NCI-H82 (cell line): ENCODE measurements at regions not wholly inside any gene's neighbourhood (a gene's known extent, or its start where the extent isn't known, plus 50 kb on each side); places are given as distances from the start of the nearest gene placed in this dataset.
"Not testable (repeated sequence)": the region's sequence is repeated elsewhere in the genome, so short reads cannot be mapped to it uniquely, and the experiment has no call there.

Experiments used
- DNase-seq: peaks from one replicate; lab custom pipeline; 2025; lab: John Stamatoyannopoulos, UW

DNA sequence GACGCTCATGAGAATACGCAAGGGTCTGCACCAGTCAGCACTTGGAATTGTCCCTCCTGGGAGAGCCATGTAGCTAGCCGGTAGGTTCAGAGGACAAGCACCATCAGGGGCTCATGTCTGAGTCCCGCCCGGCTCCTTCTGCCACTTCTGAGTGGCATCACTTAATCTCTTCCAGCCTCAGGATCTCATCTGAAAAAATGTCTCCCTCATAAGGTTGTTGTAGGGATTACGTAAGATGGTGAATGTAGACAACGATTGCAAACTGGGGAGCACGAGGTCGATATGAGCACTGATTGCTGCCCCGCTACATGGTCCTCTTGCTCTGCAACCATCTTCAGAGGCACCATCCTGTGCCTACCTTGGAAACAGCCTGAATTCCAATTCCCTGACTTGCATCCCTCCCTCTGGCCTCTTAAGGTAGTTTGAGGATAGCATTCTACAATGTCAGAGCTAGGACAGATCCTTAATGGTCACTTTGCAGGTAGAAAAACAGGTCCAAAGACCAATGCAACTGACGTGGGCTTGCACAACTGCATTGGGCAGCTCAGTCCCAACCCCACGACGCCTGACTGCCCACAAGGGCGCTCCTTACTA lies 115.8 kb upstream of the TMEM45B start:
- DNase-seq: no peak

DNA sequence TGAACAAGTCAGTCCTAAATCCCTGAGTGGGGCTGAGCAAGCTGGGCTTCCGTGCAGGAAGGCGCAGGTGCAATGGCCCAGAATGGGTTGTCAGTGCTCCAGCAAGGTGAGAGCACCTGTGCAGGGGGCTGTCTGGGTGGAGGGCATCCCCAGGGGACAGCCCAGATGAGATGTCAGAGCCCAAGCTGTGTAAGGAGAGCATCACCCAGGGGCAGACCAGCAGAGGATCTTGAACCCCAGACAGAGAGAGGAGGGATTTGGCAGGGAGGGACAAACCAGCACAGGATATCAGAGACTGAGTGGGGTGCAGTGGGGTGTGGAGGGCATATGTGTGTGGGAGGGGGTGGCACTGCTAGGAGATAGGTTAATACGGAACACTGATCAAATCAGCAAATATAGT lies 114.9 kb upstream of the TMEM45B start:
- DNase-seq: no peak

DNA sequence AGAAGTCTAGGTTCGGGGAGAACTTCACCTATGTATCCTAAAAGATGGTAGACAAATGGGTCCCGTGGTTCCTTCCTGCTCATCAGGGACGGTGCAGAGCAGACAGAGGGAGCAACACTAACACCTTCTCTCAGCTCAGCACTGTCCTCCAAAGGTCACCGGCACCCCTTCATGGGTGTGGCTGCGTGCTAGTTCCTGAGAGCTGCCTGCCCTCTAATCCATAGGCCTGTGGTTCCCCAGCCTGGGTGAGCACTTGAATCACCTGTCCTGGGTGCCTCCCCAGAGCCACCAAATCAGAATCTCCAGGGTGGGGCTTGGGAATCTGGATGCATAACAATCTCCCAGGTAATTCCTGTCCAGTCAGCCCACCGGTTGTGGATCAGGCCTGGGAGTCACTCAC lies 113.9 kb upstream of the TMEM45B start:
- DNase-seq: no peak

DNA sequence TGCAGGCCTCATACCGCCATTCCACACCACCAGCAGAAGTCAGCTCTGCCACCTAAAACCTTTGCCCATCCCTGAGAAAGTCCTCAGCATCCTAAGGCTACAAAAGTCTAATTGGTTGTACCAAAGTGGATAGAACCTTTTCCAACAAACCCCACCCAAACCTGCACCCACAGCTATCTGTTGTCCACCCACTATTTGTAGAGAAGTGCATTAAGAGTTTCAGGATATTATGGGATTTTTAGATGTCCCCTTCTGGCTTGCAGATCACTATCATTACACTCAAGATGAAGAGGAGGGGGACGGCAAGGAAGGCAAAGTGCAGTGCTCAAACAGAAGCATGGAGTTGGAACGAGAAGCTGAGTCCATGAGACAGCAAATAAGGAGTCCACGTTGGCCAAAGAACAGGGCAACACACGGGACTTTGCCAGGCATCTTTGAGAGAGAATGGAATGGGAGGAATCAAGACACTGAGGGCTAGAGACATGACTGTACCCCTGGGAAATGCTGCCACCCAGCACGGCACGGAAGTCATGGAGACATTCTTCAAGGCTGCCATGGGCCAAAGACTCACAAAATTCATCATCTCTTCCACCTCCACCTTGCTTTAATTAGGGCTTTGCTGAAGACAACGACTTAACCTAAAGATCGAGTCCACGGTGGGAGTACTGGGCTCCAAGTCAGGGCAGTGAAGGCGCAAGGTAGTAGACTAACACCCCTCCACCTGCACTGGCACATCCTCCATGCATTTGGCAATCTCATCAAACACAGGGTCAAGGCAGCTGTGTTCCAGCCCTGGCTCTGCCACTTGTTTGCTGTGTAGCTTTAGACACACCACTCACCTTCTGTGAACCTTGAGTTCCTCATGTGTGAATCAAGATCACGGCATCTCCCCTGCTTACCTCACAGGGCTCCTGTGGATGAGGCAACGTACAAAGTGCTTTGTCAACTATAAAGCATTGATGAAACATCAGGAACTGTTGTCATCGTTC lies 112.9 kb upstream of the TMEM45B start:
- no peak for DNase-seq

DNA sequence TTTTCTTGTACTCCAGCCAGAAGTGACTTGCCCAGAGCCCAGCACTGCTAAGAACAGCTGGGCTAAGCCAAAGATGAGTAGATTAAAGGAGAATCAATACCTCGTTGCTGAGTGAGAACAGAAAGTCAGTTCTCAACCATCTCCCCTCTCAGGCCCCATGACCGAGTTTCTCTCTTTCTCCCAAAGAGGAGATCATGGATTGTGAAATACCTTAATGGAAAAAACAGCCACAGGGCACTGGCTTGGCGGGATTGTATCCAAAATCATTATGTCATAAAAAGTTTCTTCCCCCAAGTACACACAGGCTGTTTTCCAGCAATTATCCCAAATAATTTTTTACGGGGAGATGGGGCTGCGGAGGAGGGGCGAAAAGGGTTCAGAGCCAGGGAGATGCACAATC lies 111.8 kb upstream of the TMEM45B start:
- DNase-seq: no peak

DNA sequence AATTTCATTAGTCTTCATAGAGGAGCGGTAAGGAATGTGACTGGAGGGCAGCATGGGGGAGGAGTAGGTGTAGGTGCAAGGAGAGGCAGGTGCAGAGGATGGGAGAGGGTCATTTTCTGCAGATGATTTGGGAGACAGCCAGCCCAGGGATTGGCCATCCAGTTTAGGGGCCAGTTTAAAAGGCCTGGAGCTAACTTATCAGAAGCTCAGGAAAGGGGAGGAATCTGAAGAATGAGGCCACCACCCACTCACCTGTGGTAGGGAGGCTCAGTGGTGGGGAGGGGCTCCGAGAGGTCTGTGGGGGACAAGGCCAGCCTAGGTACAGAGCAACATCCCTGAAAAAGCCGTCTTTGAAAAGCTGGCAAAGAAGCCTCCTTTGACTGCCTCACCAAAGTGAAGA lies 110.8 kb upstream of the TMEM45B start:
- no peak for DNase-seq

DNA sequence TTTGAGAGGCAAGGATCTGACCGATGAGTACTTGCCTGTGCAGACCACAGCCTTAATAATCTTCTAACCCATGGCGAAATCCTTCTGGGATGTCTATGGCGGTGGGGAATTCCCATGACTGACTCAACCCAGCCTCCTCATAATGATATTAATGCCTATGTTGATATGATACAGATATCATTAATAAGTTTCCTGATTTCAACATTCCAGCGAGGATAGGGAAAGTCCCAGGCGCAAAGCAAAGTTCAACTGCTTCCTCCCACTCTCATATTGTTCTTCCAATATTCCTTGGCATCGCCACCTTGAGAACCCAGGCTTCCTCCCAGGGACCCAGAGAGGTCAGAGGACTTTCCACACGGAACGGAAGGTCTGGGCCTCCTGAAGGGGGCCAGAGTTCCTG lies 110.3 kb upstream of the TMEM45B start:
- DNase-seq: no peak

DNA sequence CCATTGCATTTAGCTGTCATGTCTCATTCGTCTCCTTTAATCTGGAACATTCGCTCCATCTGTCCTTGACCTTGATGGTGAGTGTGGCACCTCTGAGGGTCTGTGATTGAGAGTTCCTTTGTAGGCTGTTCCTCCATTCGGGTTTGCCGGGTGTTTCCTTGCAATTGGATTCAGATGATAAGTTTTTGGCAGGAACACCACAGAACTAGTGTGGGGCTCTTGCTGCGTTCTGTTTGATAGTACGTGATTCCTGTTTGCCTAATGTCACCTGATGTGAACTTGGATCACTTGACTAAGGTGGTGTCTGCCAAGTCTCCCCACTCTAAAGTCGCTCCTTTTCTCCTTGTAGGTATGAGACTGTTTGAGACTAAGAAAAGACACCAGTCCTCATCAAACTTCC lies 109.7 kb upstream of the TMEM45B start:
- DNase-seq: no peak

DNA sequence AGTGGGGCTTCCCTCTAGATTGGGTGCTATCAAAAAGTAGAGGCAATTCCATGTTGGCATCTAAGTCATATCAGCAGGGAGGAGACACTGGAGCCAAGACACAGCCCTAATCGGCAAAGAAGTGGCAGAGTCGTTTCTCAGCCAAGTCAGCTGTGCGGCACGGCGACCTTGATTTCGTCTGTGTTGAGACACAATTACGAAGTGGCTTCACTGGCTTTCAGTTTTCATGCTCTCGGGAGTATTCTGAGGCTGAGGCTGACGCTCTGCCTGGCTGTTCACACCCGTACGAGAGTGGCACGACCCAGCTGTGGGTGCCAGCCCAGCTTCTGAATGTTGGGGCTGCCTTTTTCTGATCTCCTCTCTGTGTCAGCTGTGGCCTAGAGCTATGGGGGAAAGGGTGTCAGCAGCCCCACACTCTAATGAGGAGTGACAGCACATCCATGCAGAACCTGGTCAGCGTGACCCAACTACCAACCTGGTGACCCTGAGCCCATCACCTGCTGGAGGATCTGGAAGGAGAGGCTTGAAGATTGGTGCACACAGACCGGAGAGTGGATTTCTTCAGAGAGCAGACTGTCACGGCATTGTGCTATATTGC lies 105.7 kb upstream of the TMEM45B start:
- DNase-seq: no peak

DNA sequence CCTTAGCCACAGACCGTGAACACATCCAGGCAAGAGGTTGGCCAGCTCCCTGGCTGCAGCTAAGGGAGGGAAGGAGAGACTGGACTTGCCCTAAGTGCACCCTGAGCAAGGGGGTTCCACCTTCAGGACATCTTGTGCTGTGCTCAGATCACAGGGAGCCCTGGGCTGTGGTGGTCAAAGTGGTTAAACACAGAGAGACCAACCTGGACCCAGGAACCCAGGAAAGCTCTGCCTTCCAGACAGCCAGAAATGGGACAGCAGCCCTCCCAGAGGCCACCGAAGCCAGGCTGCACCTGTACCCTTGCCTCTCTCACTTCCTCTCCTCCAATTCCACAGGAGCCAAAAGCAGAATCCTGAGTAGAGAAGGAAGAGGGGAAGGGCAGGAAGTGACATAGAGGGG lies 105.2 kb upstream of the TMEM45B start:
- no peak for DNase-seq

DNA sequence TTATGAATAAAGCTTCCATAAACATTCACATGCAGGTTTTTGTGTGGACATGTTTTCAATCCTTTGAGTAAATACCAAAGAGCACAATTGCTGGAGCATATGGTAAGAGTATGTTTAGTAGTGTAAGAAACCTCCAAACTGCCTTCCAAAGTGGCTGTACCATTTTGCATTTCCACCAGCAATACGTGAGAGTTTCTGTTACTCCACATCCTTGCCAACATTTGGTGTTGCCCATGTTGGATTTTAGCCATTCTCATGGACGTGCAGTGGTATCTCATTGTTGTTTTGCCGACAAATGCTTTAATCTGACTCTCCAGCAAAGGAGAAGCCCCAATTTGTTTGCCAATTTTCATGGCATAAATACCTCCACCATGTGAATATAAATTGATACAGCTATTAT lies 103.9 kb upstream of the TMEM45B start:
- no peak for DNase-seq

DNA sequence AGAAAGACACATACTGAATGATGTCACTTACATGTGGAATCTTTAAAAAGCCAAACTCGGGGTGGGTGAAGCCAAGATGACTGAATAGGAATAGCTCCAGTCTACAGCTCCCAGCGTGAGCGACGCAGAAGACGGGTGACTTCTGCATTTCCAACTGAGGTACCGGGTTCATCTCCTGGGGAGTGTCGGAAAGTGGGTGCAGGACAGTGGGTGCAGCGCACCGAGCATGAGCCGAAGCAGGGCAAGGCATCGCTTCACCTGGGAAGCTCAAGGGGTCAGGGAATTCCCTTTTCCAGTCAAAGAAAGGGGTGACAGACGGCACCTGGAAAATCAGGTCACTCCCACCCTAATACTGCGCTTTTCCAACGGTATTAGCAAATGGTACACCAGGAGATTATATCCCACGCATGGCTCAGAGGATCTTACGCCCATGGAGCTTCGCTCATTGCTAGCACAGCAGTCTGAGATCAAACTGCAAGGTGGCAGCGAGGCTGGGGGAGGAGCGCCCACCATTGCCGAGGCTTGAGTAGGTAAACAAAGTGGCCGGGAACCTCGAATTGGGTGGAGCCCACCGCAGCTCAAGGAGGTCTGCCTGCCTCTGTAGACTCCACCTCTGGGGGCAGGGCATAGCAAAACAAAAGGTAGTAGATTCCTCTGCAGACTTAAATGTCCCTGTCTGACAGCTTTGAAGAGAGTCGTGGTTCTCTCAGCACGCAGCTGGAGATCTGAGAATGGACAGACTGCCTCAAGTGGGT lies 103.0 kb upstream of the TMEM45B start:
- not testable (repeated sequence) for DNase-seq

DNA sequence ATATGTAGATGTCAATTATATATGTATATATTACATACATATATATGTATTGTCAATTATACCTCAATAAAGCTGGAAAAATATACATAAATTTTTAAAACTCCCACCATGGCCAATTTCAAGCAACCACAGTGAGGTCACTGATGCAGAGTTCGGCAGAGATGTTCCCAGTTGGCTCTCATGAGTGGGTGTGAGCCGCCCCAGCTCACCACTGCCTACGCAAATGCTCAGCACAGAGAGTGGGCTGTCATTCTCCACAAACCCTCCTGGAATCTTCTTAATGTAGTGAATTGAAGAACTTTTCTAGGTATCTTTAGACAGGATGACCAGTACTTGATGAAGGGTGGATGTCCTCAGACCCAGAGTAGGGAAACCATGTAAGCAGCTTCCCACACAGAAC lies 96.6 kb upstream of the TMEM45B start:
- no peak for DNase-seq

DNA sequence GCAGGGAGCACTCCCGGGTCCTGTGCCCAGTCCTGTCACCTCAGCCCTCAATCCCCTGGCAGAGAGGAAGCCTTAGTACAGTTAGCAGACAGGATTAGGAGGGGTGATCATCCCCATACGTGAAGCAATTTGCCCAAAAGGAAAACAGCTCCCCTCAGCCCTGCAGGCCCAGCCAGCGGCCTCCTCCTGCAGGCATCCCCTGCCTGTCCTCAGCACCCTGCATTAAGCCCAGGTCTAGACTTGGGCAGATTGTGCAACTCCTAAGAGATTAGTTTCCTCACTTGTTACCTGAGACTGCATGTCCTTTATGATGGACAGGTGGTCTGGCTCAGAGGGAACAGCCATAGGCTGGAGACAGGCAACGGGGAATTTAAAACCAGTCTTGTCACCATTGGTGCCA lies 95.5 kb upstream of the TMEM45B start:
- no peak for DNase-seq

DNA sequence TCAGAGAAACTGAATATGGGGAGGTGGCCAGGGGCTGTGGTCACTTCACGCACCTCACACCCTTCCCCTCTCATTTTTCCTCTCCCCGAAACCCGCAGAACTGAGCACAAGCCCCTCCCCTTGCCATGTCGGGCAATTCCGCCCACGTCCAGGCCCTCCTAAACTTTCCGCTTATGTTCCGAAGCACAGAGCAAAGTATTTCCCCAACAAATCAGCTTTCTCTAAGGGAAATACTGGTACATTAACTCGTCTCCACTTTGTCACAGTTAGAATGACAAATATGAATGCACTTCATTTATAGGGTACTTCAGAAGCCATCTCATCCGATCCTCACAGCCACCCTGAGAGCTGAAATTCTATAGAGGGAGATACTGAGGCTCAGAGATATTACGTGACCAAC lies 94.7 kb upstream of the TMEM45B start:
- DNase-seq: no peak

DNA sequence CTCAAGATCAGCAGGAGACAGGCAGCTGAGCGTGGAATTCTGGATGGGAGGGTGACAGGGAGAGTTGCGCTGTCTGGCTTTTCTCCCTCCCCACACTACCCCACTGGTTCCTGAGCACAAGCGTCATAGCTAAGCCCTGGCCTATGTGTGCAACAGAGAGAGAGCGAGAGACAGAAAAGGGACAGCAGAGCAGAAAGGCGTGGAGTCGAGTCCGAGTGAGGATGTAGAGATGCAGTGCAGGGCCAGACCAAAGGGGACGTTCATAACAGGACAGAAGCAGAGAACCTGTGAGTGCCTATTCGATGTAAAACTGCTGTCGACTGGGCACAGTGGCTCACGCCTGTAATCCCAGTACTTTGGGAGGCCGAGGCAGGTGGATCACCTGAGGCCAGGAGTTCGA lies 94.0 kb upstream of the TMEM45B start:
- no peak for DNase-seq

DNA sequence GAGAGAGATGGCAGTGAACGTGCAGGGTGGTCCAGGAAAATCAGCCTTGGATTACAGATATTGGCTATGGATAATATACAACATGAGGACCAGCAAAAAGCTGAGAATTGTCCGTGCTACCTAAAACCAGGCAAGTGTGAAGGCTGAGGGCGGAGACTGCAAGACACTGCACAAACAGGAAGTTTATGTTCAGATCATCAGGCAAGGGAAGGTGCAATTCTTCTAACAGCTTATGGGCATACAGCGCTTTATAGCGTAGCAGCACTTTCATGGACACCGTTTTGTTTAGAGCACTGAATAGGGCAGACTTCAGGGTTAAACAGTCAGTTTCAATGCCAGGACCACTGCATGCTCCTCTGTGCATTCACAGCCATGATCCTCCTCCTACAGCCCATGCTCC lies 93.1 kb upstream of the TMEM45B start:
- no peak for DNase-seq

DNA sequence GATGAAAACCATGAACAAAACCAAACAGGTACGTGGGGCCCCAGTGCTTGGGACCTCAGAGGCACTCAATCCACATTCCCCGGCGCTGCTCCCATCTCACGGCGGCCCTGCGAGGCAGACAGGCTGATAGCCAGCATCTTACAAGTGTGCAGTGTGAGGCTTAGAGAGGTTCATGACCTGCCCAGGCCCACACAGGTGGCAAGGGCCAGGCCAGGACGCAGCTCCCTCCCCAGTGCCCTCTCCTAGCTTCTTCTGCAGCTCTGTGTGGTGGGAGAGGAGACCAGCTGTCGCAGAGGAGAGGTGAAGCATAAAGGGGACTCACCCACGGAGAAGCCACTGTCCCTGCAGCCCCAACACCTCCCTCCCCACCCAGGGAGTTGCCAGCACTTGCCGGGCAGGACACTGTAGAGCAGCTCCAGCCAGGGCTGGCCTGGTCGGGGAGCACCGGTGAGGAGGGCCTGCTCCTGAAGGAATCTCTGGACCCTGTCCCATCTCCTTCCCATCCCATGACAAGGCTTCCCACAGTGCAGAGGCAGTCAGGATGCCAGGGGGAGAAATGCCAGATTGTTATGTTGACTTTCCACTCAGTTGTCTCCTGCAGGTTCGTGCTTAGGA lies 92.4 kb upstream of the TMEM45B start:
- DNase-seq: no peak

DNA sequence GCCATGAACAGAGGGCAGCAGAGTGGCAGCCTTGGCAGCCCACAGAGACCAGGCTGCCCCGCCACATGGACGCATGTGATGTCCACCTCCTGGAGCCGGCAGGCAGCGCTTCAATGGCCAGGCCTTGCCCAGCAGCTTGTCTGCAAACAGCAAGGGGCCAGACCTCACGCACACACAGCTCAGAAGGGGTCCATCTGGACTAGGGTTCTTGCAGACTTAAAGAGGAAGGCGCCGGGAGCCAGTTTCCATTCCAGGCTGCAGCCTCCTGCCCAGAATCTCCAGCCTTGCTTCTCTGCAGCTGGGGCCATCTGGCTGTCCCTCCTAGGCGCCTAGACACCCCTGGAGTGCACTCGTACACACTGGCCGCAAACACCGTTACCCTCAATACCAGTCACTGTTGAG lies 91.9 kb upstream of the TMEM45B start:
- DNase-seq: no peak

DNA sequence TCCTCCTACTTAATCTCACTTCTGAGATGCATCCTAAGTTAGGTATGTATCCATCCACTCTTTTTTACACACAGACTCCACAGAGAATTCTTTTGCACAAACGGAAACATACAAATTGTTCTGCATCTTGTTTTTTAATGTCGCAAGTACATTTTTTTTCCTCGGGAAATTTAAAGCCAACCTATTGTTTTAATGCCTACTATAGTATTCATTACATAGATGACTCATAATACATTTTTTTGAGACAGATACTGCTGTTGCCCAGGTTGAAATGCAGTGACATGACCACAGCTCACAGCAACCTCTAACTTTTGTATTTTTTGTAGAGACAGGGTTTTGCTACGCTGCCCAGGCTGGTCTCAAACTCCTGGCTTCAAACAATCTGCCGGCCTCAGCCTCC lies 90.8 kb upstream of the TMEM45B start:
- DNase-seq: no peak

DNA sequence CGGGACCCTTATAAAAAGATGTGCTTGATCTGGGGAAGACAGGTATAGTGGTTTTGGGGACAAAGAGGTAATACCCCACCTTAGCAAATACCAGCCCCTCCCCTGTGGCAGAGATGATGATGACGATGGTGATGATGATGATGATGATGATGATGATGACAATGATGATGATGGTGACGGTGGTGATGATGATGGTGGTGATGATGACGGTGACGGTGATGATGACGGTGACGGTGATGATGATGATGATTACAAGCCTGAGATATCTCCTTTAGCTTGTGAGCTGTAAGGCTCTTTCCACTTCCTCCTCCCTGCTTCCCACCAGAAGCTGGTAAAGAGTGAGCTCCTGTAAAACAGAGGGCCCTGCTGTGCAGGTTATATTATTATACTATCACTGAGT lies 89.5 kb upstream of the TMEM45B start:
- DNase-seq: no peak

DNA sequence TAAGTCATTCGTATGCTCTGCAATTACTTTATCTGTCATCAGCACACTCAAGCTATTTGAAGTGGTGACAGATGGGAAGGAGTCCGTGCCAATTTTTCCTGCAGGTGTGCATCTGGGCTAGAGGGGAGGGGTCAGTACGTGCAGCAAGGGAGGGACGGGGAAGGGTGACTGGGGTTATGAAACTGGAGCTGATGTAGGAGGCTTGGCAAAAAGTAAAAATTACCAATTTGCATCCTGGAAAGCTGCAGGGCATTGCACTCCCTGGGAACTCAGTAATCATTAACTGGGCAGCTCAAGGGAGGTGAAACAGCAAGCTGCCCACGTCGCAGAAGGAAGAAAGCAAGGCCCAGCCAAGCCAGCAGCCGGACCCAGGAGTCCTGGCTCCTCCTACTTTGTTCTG lies 87.1 kb upstream of the TMEM45B start:
- DNase-seq: no peak
